H1 (cell line): ENCODE measurements at regions not wholly inside any gene's neighbourhood (a gene's known extent, or its start where the extent isn't known, plus 50 kb on each side); places are given as distances from the start of the nearest gene placed in this dataset.

Experiments
- CTCF ChIA-PET: fragments of 300-600 bp; sonication (Branson Sonifier 250); formaldehyde crosslinking; loops from one replicate; lab custom pipeline; 2021; ENCODE audit not compliant: partially characterized antibody; lab: Charles Lee
- POLR2A ChIA-PET: fragments of 300-600 bp; sonication (Branson Sonifier 250); formaldehyde crosslinking; loops from one replicate; lab custom pipeline; 2021; ENCODE audit warnings: inconsistent platforms; ENCODE audit not compliant: partially characterized antibody; lab: Charles Lee
- DNase-seq, 2 experiments: peaks; one replicate each; pipeline versions ENCODE4 v3.0.0 to v3.0.0-alpha.2; 2010 to 2022; ENCODE audit warnings: low spot score in 2 of 2, low read depth in 1 of 2, mixed read lengths in 1 of 2
- FAIRE-seq: peaks from 2 replicates; lab custom pipeline; 2011; peaks lifted over from hg19 to GRCh38; lab: Jason Lieb, UNC
- H2AFZ ChIP-seq: 2 replicates; pipeline ENCODE4 v1.8.1; 2012; ENCODE audit warnings: low read length, inconsistent platforms
- H2AK5ac ChIP-seq: 2 replicates; pipeline ENCODE4 v1.6.1; 2013; ENCODE audit warnings: low read depth, low read length
- H2BK120ac ChIP-seq: replicated peaks from 2 replicates; pipeline ENCODE3; 2013; ENCODE audit warnings: low read depth, low read length, inconsistent platforms
- H2BK12ac ChIP-seq: 2 replicates; pipeline ENCODE4 v1.6.1; 2013; ENCODE audit warnings: low read depth, low read length
- H2BK15ac ChIP-seq: 2 replicates; pipeline ENCODE4 v1.6.1; 2013; ENCODE audit warnings: low read length
- H2BK20ac ChIP-seq: 2 replicates; pipeline ENCODE4 v1.6.1; 2013; ENCODE audit warnings: low read length
- H2BK5ac ChIP-seq: 2 replicates; pipeline ENCODE4 v1.6.1; 2013; ENCODE audit warnings: low read depth, low read length
- H3K14ac ChIP-seq: 2 replicates; pipeline ENCODE4 v1.6.1; 2013; ENCODE audit warnings: inconsistent platforms; ENCODE audit not compliant: insufficient read length
- H3K18ac ChIP-seq: 2 replicates; pipeline ENCODE4 v1.6.1; 2013; ENCODE audit warnings: low read length; ENCODE audit errors: extremely low read depth
- H3K23ac ChIP-seq: 2 replicates; pipeline ENCODE4 v1.6.1; 2013; ENCODE audit warnings: inconsistent platforms; ENCODE audit not compliant: insufficient read length
- H3K23me2 ChIP-seq: 2 replicates; pipeline ENCODE4 v1.6.1; 2013; ENCODE audit warnings: low read depth, low read length
- H3K27ac ChIP-seq: 2 replicates; pipeline ENCODE4 v1.6.1; 2011; ENCODE audit warnings: low read depth, low read length, inconsistent platforms
- H3K27me3 ChIP-seq, 4 experiments: replicated peaks in 1 of 4; 1 replicate in 1 of 4; 2 replicates in 3 of 4; pipeline versions ENCODE4 v1.6.1 to v1.8.1; 2011 to 2013; ENCODE audit warnings: low read length in 3 of 4, mild to moderate bottlenecking in 3 of 4, inconsistent platforms in 2 of 4, mixed read lengths in 2 of 4, moderate library complexity in 1 of 4; ENCODE audit not compliant: control insufficient read depth in 3 of 4, insufficient read depth in 3 of 4; ENCODE audit errors: extremely low read depth in 1 of 4
- H3K36me3 ChIP-seq, 4 experiments: 2 replicates each; pipeline versions ENCODE4 v1.6.1 to v1.8.1; 2011 to 2013; ENCODE audit warnings: mild to moderate bottlenecking in 4 of 4, low read length in 3 of 4, moderate library complexity in 2 of 4, control low read depth in 1 of 4, inconsistent platforms in 1 of 4; ENCODE audit not compliant: insufficient read depth in 4 of 4, control insufficient read depth in 2 of 4
- H3K4ac ChIP-seq: replicated peaks from 2 replicates; pipeline ENCODE3; 2013; ENCODE audit warnings: low read length, low read depth, mixed read lengths, inconsistent platforms; ENCODE audit not compliant: insufficient read length
- H3K4me1 ChIP-seq, 4 experiments: replicated peaks in 1 of 4; 1 replicate in 1 of 4; 2 replicates in 3 of 4; pipeline versions ENCODE4 v1.6.1 to v1.8.1; 2011 to 2013; ENCODE audit warnings: low read length in 3 of 4, inconsistent platforms in 2 of 4, mixed read lengths in 1 of 4; ENCODE audit not compliant: insufficient read depth in 4 of 4, control insufficient read depth in 3 of 4
- H3K4me2 ChIP-seq, 2 experiments: 2 replicates each; pipeline versions ENCODE4 v1.6.1 to v1.8.1; 2011 to 2013; ENCODE audit warnings: low read depth in 2 of 2, low read length in 2 of 2, control low read depth in 1 of 2, inconsistent platforms in 1 of 2, mild to moderate bottlenecking in 1 of 2; ENCODE audit not compliant: insufficient read depth in 1 of 2
- H3K4me3 ChIP-seq, 4 experiments: fragments of 200-600, 300-600 bp in 1 of 4; sonication (generic), shearing (Covaris generic), sonication (Bioruptor Twin) in 1 of 4; 2 replicates each; pipeline versions ENCODE4 v1.5.1 to v1.8.1; 2011 to 2016; ENCODE audit warnings: low read length in 4 of 4, low read depth in 3 of 4, control low read depth in 2 of 4, inconsistent platforms in 2 of 4, mild to moderate bottlenecking in 2 of 4, mixed read lengths in 1 of 4, moderate library complexity in 1 of 4; ENCODE audit not compliant: insufficient read depth in 2 of 4; ENCODE audit errors: extremely low read depth in 1 of 4
- H3K56ac ChIP-seq: replicated peaks from 2 replicates; pipeline ENCODE3; 2013; ENCODE audit warnings: low read depth, mild to moderate bottlenecking, mixed read lengths, low read length, inconsistent platforms; ENCODE audit not compliant: insufficient read length
- H3K79me1 ChIP-seq: 2 replicates; pipeline ENCODE4 v1.6.1; 2013; ENCODE audit warnings: low read depth, low read length, control low read depth
- H3K79me2 ChIP-seq, 2 experiments: 2 replicates each; pipeline versions ENCODE4 v1.6.1 to v1.8.1; 2012 to 2013; ENCODE audit warnings: low read length in 2 of 2, mild to moderate bottlenecking in 2 of 2, inconsistent platforms in 1 of 2; ENCODE audit not compliant: insufficient read depth in 2 of 2, control insufficient read depth in 1 of 2
- H3K9ac ChIP-seq, 4 experiments: replicated peaks in 1 of 4; 1 replicate in 1 of 4; 2 replicates in 3 of 4; pipeline versions ENCODE4 v1.6.1 to v1.8.1; 2011 to 2013; ENCODE audit warnings: low read depth in 3 of 4, low read length in 3 of 4, control low read depth in 2 of 4, mild to moderate bottlenecking in 2 of 4, moderate library complexity in 2 of 4, inconsistent platforms in 1 of 4; ENCODE audit errors: extremely low read depth in 1 of 4
- H3K9me3 ChIP-seq, 2 experiments: 2 replicates each; pipeline versions ENCODE4 v1.6.1 to v1.8.1; 2012 to 2013; ENCODE audit warnings: mild to moderate bottlenecking in 2 of 2, moderate library complexity in 2 of 2, control low read depth in 1 of 2, inconsistent platforms in 1 of 2, low read depth in 1 of 2, low read length in 1 of 2, mixed read lengths in 1 of 2; ENCODE audit not compliant: insufficient read depth in 2 of 2
- H4K20me1 ChIP-seq, 2 experiments: replicated peaks in 1 of 2; 2 replicates each; pipeline versions ENCODE3 to v1.8.1; 2011 to 2013; ENCODE audit warnings: inconsistent platforms in 2 of 2, low read length in 2 of 2, mild to moderate bottlenecking in 1 of 2; ENCODE audit not compliant: insufficient read depth in 2 of 2, control insufficient read depth in 1 of 2
- H4K5ac ChIP-seq: 2 replicates; pipeline ENCODE4 v1.6.1; 2013; ENCODE audit warnings: low read length, low read depth, mixed read lengths, inconsistent platforms; ENCODE audit not compliant: insufficient read length
- H4K8ac ChIP-seq: 2 replicates; pipeline ENCODE4 v1.8.0; 2013; ENCODE audit warnings: mild to moderate bottlenecking, moderate library complexity, low read length, inconsistent platforms; ENCODE audit not compliant: insufficient read depth; ENCODE audit errors: extremely low read depth
- H4K91ac ChIP-seq: replicated peaks from 2 replicates; pipeline ENCODE3; 2013; ENCODE audit warnings: low read length, mixed read lengths, inconsistent platforms; ENCODE audit not compliant: insufficient read length
- ASH2L ChIP-seq: fragments of 200-600, 300-600 bp; sonication (generic); IDR thresholded peaks from one replicate; pipeline ENCODE4 v1.7.1; 2017; ENCODE audit warnings: low read length
- CHD1 ChIP-seq: IDR thresholded peaks from 2 replicates; pipeline ENCODE4 v1.6.1; 2012; ENCODE audit warnings: low read depth, low read length, improper control_type of control experiment
- CTBP2 ChIP-seq: IDR thresholded peaks from 2 replicates; pipeline ENCODE4 v1.7.0; 2011; ENCODE audit warnings: borderline replicate concordance, mild to moderate bottlenecking, moderate library complexity, mixed read lengths, low read length; ENCODE audit not compliant: insufficient read depth, insufficient read length
- EGR1 ChIP-seq: IDR thresholded peaks from 2 replicates; pipeline ENCODE4 v1.6.1; 2011; ENCODE audit warnings: low read depth, low read length, borderline replicate concordance
- KDM1A ChIP-seq: fragments of 200-600, 300-600 bp; sonication (generic); IDR thresholded peaks from 2 replicates; pipeline ENCODE4 v1.7.1; 2016; ENCODE audit warnings: mild to moderate bottlenecking, low read length, borderline replicate concordance
- RBBP5 ChIP-seq: IDR thresholded peaks from 2 replicates; pipeline ENCODE4 v1.7.1; 2012; ENCODE audit warnings: low read depth, mild to moderate bottlenecking, inconsistent platforms, low read length, moderate library complexity, borderline replicate concordance
- RXRA ChIP-seq: IDR thresholded peaks from 2 replicates; pipeline ENCODE4 v1.6.1; 2011; ENCODE audit warnings: low read depth, mild to moderate bottlenecking, low read length, moderate library complexity; ENCODE audit not compliant: insufficient read depth
- SIN3A ChIP-seq, 2 experiments: IDR thresholded peaks in 1 of 2; conservative IDR thresholded peaks in 1 of 2; 2 replicates each; pipeline ENCODE4 v1.6.1; 2011 to 2012; ENCODE audit warnings: low read length in 2 of 2, improper control_type of control experiment in 1 of 2, low read depth in 1 of 2, mild to moderate bottlenecking in 1 of 2
- TAF1 ChIP-seq: IDR thresholded peaks from 2 replicates; pipeline ENCODE4 v1.6.1; 2011; ENCODE audit warnings: mild to moderate bottlenecking, low read depth, low read length
- TEAD4 ChIP-seq: IDR thresholded peaks from 2 replicates; pipeline ENCODE4 v1.6.1; 2012; ENCODE audit warnings: low read depth, low read length, inconsistent platforms, mixed read lengths
- WGBS, 2 experiments: shearing (Covaris generic) in 1 of 2; methylation state at CpG; one replicate each; pipeline versions ENCODE4 v1.1.6 to v1.1.7; 2013 to 2015; ENCODE audit warnings: low lambda C conversion rate in 2 of 2, mixed read lengths in 2 of 2, inconsistent platforms in 1 of 2, low coverage in 1 of 2, missing lambda C conversion rate in 1 of 2; ENCODE audit not compliant: insufficient replicate concordance in 2 of 2, insufficient coverage in 1 of 2, insufficient read length in 1 of 2; ENCODE audit errors: extremely low coverage in 1 of 2, missing lambda C conversion rate in 1 of 2; 5-methylcytosine and 5-hydroxymethylcytosine counted together

DNA sequence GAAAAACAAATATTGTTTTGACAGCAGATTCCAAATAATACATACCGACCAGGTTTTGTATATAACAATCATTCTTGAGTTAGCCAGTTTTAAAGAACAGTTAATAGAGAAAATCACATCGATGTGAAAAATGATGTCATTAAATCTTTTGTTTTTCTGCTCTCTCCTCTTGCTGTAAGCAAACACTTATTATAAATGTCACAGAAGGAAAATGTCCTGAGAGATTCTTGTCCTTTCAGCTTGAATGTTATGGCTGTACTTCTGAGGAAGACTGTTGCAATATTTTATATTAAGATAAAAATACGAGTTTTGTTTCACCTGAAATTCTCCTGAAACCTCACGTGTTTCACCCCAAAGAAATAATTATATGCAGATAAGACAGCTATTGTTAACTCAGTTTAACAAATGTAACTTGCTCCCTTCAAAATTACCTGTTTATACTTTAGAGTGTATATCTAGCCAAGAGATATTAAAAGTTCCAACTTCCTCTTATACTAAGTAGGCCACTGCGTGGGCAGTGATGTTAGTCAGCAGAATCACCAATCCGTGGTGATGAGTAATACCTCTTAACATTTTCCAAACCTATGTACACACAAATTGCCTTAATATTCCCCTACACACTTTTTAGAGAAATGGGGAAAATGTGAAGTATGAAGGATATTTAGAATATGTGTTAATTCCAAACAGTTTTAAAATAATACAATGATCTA lies 1111.4 kb upstream of the CITED2 start:
- no peaks in the 10 kb centered on the region for H3K79me2 ChIP-seq
- H3K27ac ChIP-seq, result no peak overlapping the region
- no peak overlapping the region; a peak in 1 of 4 replicates for H3K4me2 ChIP-seq
- H4K5ac ChIP-seq, result no peak overlapping the region
- no peak overlapping the region for H3K9ac ChIP-seq
- no peak overlapping the region for H3K56ac ChIP-seq
- no peaks in the 10 kb centered on the region for H3K36me3 ChIP-seq
- peak; percentile 52 for FAIRE-seq
- H3K23me2 ChIP-seq, result no peaks in the 10 kb centered on the region
- H3K27me3 ChIP-seq, result no peaks in the 10 kb centered on the region
- H2AFZ ChIP-seq, result no peak overlapping the region
- WGBS, 2 experiments, result 89% methylated on average over 6 of the region's 6 CpGs; no CpG with 5 or more reads in 1 of the 2 experiments
- TF ChIP-seq CTBP2, result no peak
- TF ChIP-seq SIN3A (conservative IDR thresholded peaks at IDR 0.05 in 1 of 2, IDR thresholded peaks at IDR 0.05 in 1 of 2; ENCODE audit: low read depth in 1 of 2, low read length in 2 of 2), result no peak
- no peak for TF ChIP-seq RBBP5
- TF ChIP-seq RXRA, result no peak
- no peak for TF ChIP-seq CHD1
- TF ChIP-seq ASH2L, result no peak
- TF ChIP-seq KDM1A, result no peak
- no peak for TF ChIP-seq TAF1
- TF ChIP-seq TEAD4, result no peak
- no peak for TF ChIP-seq EGR1
- TF ChIP-seq, all 59 proteins: peak for 0
- no peak overlapping the region for H4K91ac ChIP-seq
- no peak overlapping the region for H2BK12ac ChIP-seq
- ChIA-PET CTCF (no interaction called here), POLR2A (no interaction called here)
- no peaks in the 10 kb centered on the region for H4K20me1 ChIP-seq
- H3K4me1 ChIP-seq, result 0 out of 7 replicates have a peak, but pooled peaks cover 0 to 3% (median 0%) of the 10 kb centered on the region in 4 experiments
- H3K4ac ChIP-seq, result no peak overlapping the region
- H2BK20ac ChIP-seq, result no peak overlapping the region
- H2BK15ac ChIP-seq, result no peak overlapping the region
- H4K8ac ChIP-seq, result no peak overlapping the region
- no peak overlapping the region for H2AK5ac ChIP-seq
- no peak overlapping the region for H2BK120ac ChIP-seq
- H3K23ac ChIP-seq, result no peak overlapping the region
- no peak overlapping the region for H3K18ac ChIP-seq
- H3K79me1 ChIP-seq, result no peaks in the 10 kb centered on the region
- no peak overlapping the region for H3K14ac ChIP-seq
- no peaks in the 10 kb centered on the region for H3K9me3 ChIP-seq
- DNase-seq, result no peak
- no peak overlapping the region for H2BK5ac ChIP-seq
- H3K4me3 ChIP-seq, result no peak overlapping the region
